Fibroblast of lung (primary cell): ENCODE measurements at regions not wholly inside any gene's neighbourhood (a gene's known extent, or its start where the extent isn't known, plus 50 kb on each side); places are given as distances from the start of the nearest gene placed in this dataset.

Experiments
- EZH2 ChIP-seq: IDR thresholded peaks from 2 replicates; pipeline ENCODE4 v1.5.1; 2012; ENCODE audit warnings: low read length, control low read depth, mild to moderate bottlenecking; ENCODE audit errors: missing control alignments
- TF ChIP-seq, protein P1 (sequence below), 2 donors: IDR thresholded peaks in 1 of 2; conservative IDR thresholded peaks in 1 of 2; 1 replicate in 1 of 2; 2 replicates in 1 of 2; pipeline ENCODE4 v1.5.1; 2011 to 2012; ENCODE audit warnings: low read length in 2 of 2, control low read depth in 1 of 2, inconsistent platforms in 1 of 2, low read depth in 1 of 2, mild to moderate bottlenecking in 1 of 2

DNA sequence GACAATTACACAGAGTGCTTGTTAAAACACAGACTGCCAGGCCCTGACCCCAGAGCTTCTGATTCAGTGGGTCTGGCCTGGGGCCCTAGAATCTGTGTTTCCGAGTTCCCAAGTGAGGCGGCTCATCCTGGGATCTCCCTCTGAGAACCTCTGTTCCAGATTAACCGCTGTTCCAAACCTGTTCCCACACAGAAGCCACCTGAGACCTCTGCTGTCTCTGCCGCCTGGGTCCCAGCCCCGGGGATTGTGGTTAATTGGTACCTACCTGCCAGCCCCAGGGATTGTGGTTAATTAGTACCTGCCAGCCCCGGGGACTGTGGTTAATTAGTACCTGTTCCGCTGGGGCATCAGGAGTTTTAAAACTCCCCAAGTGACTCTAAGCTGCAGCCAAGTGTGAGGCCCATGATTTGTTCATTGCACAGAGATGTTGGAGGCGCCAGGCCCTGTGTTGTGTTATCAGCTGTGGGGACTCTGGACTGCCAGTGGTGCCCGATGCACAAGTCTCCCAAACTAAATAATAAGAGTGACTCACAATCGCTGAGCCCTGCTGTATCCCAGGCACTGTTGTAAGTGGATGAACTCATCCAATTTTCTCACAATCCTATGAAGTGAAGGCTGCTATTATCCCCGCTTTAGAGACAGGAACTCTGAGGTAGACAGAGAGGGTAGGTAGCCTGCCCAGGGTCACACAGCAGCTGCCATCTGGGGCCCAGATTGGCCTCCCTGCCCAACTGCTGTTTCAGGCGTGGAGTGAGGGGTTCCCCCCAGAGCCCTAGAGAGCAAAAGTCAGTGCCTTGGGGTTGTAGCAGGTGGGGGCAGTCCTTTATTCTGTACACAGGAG, 219.7 kb downstream of the IRF8 start:
- TF ChIP-seq, protein P1, sequence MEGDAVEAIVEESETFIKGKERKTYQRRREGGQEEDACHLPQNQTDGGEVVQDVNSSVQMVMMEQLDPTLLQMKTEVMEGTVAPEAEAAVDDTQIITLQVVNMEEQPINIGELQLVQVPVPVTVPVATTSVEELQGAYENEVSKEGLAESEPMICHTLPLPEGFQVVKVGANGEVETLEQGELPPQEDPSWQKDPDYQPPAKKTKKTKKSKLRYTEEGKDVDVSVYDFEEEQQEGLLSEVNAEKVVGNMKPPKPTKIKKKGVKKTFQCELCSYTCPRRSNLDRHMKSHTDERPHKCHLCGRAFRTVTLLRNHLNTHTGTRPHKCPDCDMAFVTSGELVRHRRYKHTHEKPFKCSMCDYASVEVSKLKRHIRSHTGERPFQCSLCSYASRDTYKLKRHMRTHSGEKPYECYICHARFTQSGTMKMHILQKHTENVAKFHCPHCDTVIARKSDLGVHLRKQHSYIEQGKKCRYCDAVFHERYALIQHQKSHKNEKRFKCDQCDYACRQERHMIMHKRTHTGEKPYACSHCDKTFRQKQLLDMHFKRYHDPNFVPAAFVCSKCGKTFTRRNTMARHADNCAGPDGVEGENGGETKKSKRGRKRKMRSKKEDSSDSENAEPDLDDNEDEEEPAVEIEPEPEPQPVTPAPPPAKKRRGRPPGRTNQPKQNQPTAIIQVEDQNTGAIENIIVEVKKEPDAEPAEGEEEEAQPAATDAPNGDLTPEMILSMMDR (conservative IDR thresholded peaks at IDR 0.05 in 1 of 2, IDR thresholded peaks at IDR 0.05 in 1 of 2; ENCODE audit: low read depth in 1 of 2, low read length in 2 of 2) = no peak
- TF ChIP-seq EZH2 = no peak
